DND-41 (cell line): ENCODE measurements at regions not wholly inside any gene's neighbourhood (a gene's known extent, or its start where the extent isn't known, plus 50 kb on each side); places are given as distances from the start of the nearest gene placed in this dataset.

ENCODE experiments used
- CTCF ChIP-seq: IDR thresholded peaks from 2 replicates; pipeline ENCODE4 v1.5.1; 2012; ENCODE audit warnings: borderline replicate concordance, low read length, moderate library complexity, mild to moderate bottlenecking; ENCODE audit not compliant: poor library complexity, severe bottlenecking; ENCODE audit errors: extremely low read depth
- EZH2 ChIP-seq: IDR thresholded peaks from 3 replicates; pipeline ENCODE4 v1.6.1; 2012; ENCODE audit warnings: borderline replicate concordance, low read depth, mild to moderate bottlenecking, moderate library complexity, low read length, inconsistent platforms; ENCODE audit not compliant: severe bottlenecking

- TF ChIP-seq CTCF (no peak), EZH2 (no peak)
These were observed 198.6 kb downstream of the BCAT1 start for GRCh38 chr12:24750263-24750662.
